SKM-1 treated with dmso at 0.1 percent for 144 hours (cell line): ENCODE measurements at regions not wholly inside any gene's neighbourhood (a gene's known extent, or its start where the extent isn't known, plus 50 kb on each side); places are given as distances from the start of the nearest gene placed in this dataset.
"Not testable (repeated sequence)": the region's sequence is repeated elsewhere in the genome, so short reads cannot be mapped to it uniquely, and the experiment has no call there.

ENCODE experiments used
- DNase-seq: peaks from one replicate; lab custom pipeline; 2025; ENCODE audit not compliant: unreplicated experiment; lab: John Stamatoyannopoulos, UW

GRCh38 chr2:239663364-239663924, 262.6 kb upstream of the HDAC4 start:
- DNase-seq = no peak

GRCh38 chr2:239662413-239663120, 261.7 kb upstream of the HDAC4 start:
- DNase-seq = no peak

GRCh38 chr2:239661334-239662312, 260.8 kb upstream of the HDAC4 start:
- no peak for DNase-seq

- DNase-seq = no peak
Measured at GRCh38 chr2:239660390-239661230, 259.8 kb upstream of the HDAC4 start.

- DNase-seq = no peak
Measured at GRCh38 chr2:239657992-239658391, 257.2 kb upstream of the HDAC4 start.

GRCh38 chr2:239657236-239657635, 256.4 kb upstream of the HDAC4 start:
- no peak for DNase-seq

- no peak for DNase-seq
Measured at GRCh38 chr2:239654266-239654665, 253.4 kb upstream of the HDAC4 start.

- DNase-seq = no peak
Measured at GRCh38 chr2:239651859-239652258, 251.0 kb upstream of the HDAC4 start.

- no peak for DNase-seq
Measured at GRCh38 chr2:239650674-239651073, 249.9 kb upstream of the HDAC4 start.

- DNase-seq = no peak
Measured at GRCh38 chr2:239649309-239649708, 248.5 kb upstream of the HDAC4 start.

GRCh38 chr2:239648607-239649006, 247.8 kb upstream of the HDAC4 start:
- no peak for DNase-seq

- no peak for DNase-seq
Measured at GRCh38 chr2:239647052-239647819, 246.4 kb upstream of the HDAC4 start.

GRCh38 chr2:239646184-239646583, 245.4 kb upstream of the HDAC4 start:
- no peak for DNase-seq

GRCh38 chr2:239644594-239644993, 243.8 kb upstream of the HDAC4 start:
- DNase-seq = not testable (repeated sequence)

- DNase-seq = no peak
Measured at GRCh38 chr2:239644011-239644410, 243.2 kb upstream of the HDAC4 start.

- no peak for DNase-seq
Measured at GRCh38 chr2:239642406-239643004, 241.7 kb upstream of the HDAC4 start.

GRCh38 chr2:239641904-239642303, 241.1 kb upstream of the HDAC4 start:
- DNase-seq = not testable (repeated sequence)

- DNase-seq = no peak
Measured at GRCh38 chr2:239640676-239641578, 240.1 kb upstream of the HDAC4 start.

GRCh38 chr2:239640210-239640609, 239.4 kb upstream of the HDAC4 start:
- no peak for DNase-seq
